T-helper 1 cell treated with Interleukin-12 subunit alpha and Interleukin-12 subunit beta and Interleukin-4 antibody, amounts not matched to agents 30 μg/mL and 1 μg/mL, for 36 hours (primary cell): ENCODE measurements at regions not wholly inside any gene's neighbourhood (a gene's known extent, or its start where the extent isn't known, plus 50 kb on each side); places are given as distances from the start of the nearest gene placed in this dataset.

ENCODE experiments used
- H3K27ac Mint-ChIP-seq: one replicate; pipeline ENCODE4 v1.8.0; 2021; ENCODE audit warnings: mild to moderate bottlenecking, mixed read lengths
- H3K27me3 Mint-ChIP-seq: one replicate; pipeline ENCODE4 v1.8.0; 2021; ENCODE audit warnings: low read depth, mixed read lengths
- H3K36me3 Mint-ChIP-seq: one replicate; pipeline ENCODE4 v1.8.0; 2021; ENCODE audit warnings: low read depth, mixed read lengths
- H3K4me1 Mint-ChIP-seq: one replicate; pipeline ENCODE4 v1.8.0; 2021; ENCODE audit warnings: low read depth, mixed read lengths
- H3K4me3 Mint-ChIP-seq: one replicate; pipeline ENCODE4 v1.8.0; 2021; ENCODE audit warnings: mild to moderate bottlenecking, moderate library complexity, mixed read lengths
- H3K9me3 Mint-ChIP-seq: one replicate; pipeline ENCODE4 v1.8.0; 2021; ENCODE audit warnings: mixed read lengths

GRCh38 chr13:43977911-43978310, 98.2 kb downstream of the LACC1 start:
- no peak overlapping the region for H3K4me3 Mint-ChIP-seq
- H3K27ac Mint-ChIP-seq = no peak overlapping the region
- H3K36me3 Mint-ChIP-seq = no peaks in the 10 kb centered on the region
- H3K9me3 Mint-ChIP-seq = peaks cover 5% of the 10 kb centered on the region
- no peaks in the 10 kb centered on the region for H3K4me1 Mint-ChIP-seq
- no peaks in the 10 kb centered on the region for H3K27me3 Mint-ChIP-seq

- H3K9me3 Mint-ChIP-seq = peaks cover 5% of the 10 kb centered on the region
- H3K27ac Mint-ChIP-seq = no peak overlapping the region
Measured at GRCh38 chr13:43978688-43979087, 99.0 kb downstream of the LACC1 start.

GRCh38 chr13:43979492-43979891, 99.8 kb downstream of the LACC1 start:
- H3K4me3 Mint-ChIP-seq = no peak overlapping the region
- peaks cover 11% of the 10 kb centered on the region for H3K27me3 Mint-ChIP-seq
- no peaks in the 10 kb centered on the region for H3K4me1 Mint-ChIP-seq
- H3K36me3 Mint-ChIP-seq = no peaks in the 10 kb centered on the region
- peaks cover 5% of the 10 kb centered on the region for H3K9me3 Mint-ChIP-seq
- no peak overlapping the region for H3K27ac Mint-ChIP-seq

More at GRCh38 chr13:43978688-43979087, 99.0 kb downstream of the LACC1 start:
- Mint-ChIP-seq H3K36me3 (no peaks in the 10 kb centered on the region), H3K4me1 (no peaks in the 10 kb centered on the region), H3K27me3 (peaks cover 3% of the 10 kb centered on the region), H3K4me3 (no peak overlapping the region)

GRCh38 chr13:43980587-43980986, 100.9 kb downstream of the LACC1 start:
- Mint-ChIP-seq H3K4me3 (no peak overlapping the region), H3K4me1 (no peaks in the 10 kb centered on the region), H3K27me3 (peaks cover 12% of the 10 kb centered on the region), H3K36me3 (no peaks in the 10 kb centered on the region), H3K27ac (no peak overlapping the region), H3K9me3 (peaks cover 5% of the 10 kb centered on the region)

GRCh38 chr13:43981091-43981490, 101.4 kb downstream of the LACC1 start:
- Mint-ChIP-seq H3K4me1 (no peaks in the 10 kb centered on the region), H3K4me3 (no peak overlapping the region), H3K27ac (no peak overlapping the region), H3K36me3 (no peaks in the 10 kb centered on the region), H3K27me3 (peaks cover 12% of the 10 kb centered on the region), H3K9me3 (peaks cover 3% of the 10 kb centered on the region)

GRCh38 chr13:43981512-43982301, 102.0 kb downstream of the LACC1 start:
- Mint-ChIP-seq H3K4me3 (no peak overlapping the region), H3K9me3 (no peaks in the 10 kb centered on the region), H3K36me3 (no peaks in the 10 kb centered on the region), H3K27me3 (peaks cover 12% of the 10 kb centered on the region), H3K4me1 (no peaks in the 10 kb centered on the region), H3K27ac (no peak overlapping the region)

- peaks cover 12% of the 10 kb centered on the region for H3K27me3 Mint-ChIP-seq
- H3K27ac Mint-ChIP-seq = no peak overlapping the region
- H3K4me3 Mint-ChIP-seq = no peak overlapping the region
- H3K36me3 Mint-ChIP-seq = no peaks in the 10 kb centered on the region
- H3K4me1 Mint-ChIP-seq = no peaks in the 10 kb centered on the region
- H3K9me3 Mint-ChIP-seq = no peaks in the 10 kb centered on the region
Measured at GRCh38 chr13:43983373-43983772, 103.7 kb downstream of the LACC1 start.

GRCh38 chr13:43984292-43984691, 104.6 kb downstream of the LACC1 start:
- no peaks in the 10 kb centered on the region for H3K4me1 Mint-ChIP-seq

GRCh38 chr13:43985422-43986072, 105.8 kb downstream of the LACC1 start:
- no peaks in the 10 kb centered on the region for H3K36me3 Mint-ChIP-seq
- no peaks in the 10 kb centered on the region for H3K9me3 Mint-ChIP-seq
- no peak overlapping the region for H3K4me3 Mint-ChIP-seq
- no peaks in the 10 kb centered on the region for H3K4me1 Mint-ChIP-seq
- H3K27ac Mint-ChIP-seq = no peak overlapping the region
- peaks cover 12% of the 10 kb centered on the region for H3K27me3 Mint-ChIP-seq

More at GRCh38 chr13:43984292-43984691, 104.6 kb downstream of the LACC1 start:
- H3K9me3 Mint-ChIP-seq = no peaks in the 10 kb centered on the region
- no peak overlapping the region for H3K4me3 Mint-ChIP-seq
- H3K27me3 Mint-ChIP-seq = peaks cover 12% of the 10 kb centered on the region
- no peaks in the 10 kb centered on the region for H3K36me3 Mint-ChIP-seq
- H3K27ac Mint-ChIP-seq = no peak overlapping the region

- H3K27me3 Mint-ChIP-seq = peaks cover 12% of the 10 kb centered on the region
- H3K4me3 Mint-ChIP-seq = no peak overlapping the region
- no peaks in the 10 kb centered on the region for H3K9me3 Mint-ChIP-seq
- H3K36me3 Mint-ChIP-seq = no peaks in the 10 kb centered on the region
- no peaks in the 10 kb centered on the region for H3K4me1 Mint-ChIP-seq
- H3K27ac Mint-ChIP-seq = no peak overlapping the region
Measured at GRCh38 chr13:43986421-43986981, 106.8 kb downstream of the LACC1 start.

GRCh38 chr13:43988302-43988701, 108.6 kb downstream of the LACC1 start:
- no peak overlapping the region for H3K4me3 Mint-ChIP-seq
- H3K27me3 Mint-ChIP-seq = peaks cover 12% of the 10 kb centered on the region
- H3K9me3 Mint-ChIP-seq = no peaks in the 10 kb centered on the region
- H3K36me3 Mint-ChIP-seq = no peaks in the 10 kb centered on the region
- no peak overlapping the region for H3K27ac Mint-ChIP-seq
- no peaks in the 10 kb centered on the region for H3K4me1 Mint-ChIP-seq

- Mint-ChIP-seq H3K4me1 (no peaks in the 10 kb centered on the region), H3K27me3 (no peaks in the 10 kb centered on the region), H3K36me3 (no peaks in the 10 kb centered on the region), H3K27ac (no peak overlapping the region), H3K4me3 (no peak overlapping the region), H3K9me3 (peaks cover 2% of the 10 kb centered on the region)
Measured at GRCh38 chr13:43990021-43990420, 110.3 kb downstream of the LACC1 start.

- Mint-ChIP-seq H3K4me3 (no peak overlapping the region), H3K27ac (no peak overlapping the region), H3K36me3 (no peaks in the 10 kb centered on the region), H3K9me3 (peaks cover 5% of the 10 kb centered on the region), H3K27me3 (no peaks in the 10 kb centered on the region), H3K4me1 (no peaks in the 10 kb centered on the region)
Measured at GRCh38 chr13:43990829-43991228, 111.1 kb downstream of the LACC1 start.

GRCh38 chr13:43991773-43992201, 112.1 kb downstream of the LACC1 start:
- Mint-ChIP-seq H3K9me3 (peaks cover 5% of the 10 kb centered on the region), H3K27me3 (no peaks in the 10 kb centered on the region), H3K27ac (no peak overlapping the region), H3K4me3 (no peak overlapping the region), H3K4me1 (no peaks in the 10 kb centered on the region), H3K36me3 (no peaks in the 10 kb centered on the region)

GRCh38 chr13:43992211-43992610, 112.5 kb downstream of the LACC1 start:
- Mint-ChIP-seq H3K4me3 (no peak overlapping the region), H3K27me3 (peaks cover 3% of the 10 kb centered on the region), H3K36me3 (no peaks in the 10 kb centered on the region), H3K27ac (no peak overlapping the region), H3K9me3 (peaks cover 5% of the 10 kb centered on the region), H3K4me1 (no peaks in the 10 kb centered on the region)
